ENCODE measurements at regions not wholly inside any gene's neighbourhood (a gene's known extent, or its start where the extent isn't known, plus 50 kb on each side); places are given as distances from the start of the nearest gene placed in this dataset.

GRCh38 chr6:164195942-164196281 is 781.4 kb downstream of the QKI start:
- no peak for DNase-seq

- DNase-seq = no peak
These were observed 780.9 kb downstream of the QKI start for GRCh38 chr6:164195278-164195941.

GRCh38 chr6:164188861-164189260 is 774.3 kb downstream of the QKI start:
- DNase-seq = no peak

DNA sequence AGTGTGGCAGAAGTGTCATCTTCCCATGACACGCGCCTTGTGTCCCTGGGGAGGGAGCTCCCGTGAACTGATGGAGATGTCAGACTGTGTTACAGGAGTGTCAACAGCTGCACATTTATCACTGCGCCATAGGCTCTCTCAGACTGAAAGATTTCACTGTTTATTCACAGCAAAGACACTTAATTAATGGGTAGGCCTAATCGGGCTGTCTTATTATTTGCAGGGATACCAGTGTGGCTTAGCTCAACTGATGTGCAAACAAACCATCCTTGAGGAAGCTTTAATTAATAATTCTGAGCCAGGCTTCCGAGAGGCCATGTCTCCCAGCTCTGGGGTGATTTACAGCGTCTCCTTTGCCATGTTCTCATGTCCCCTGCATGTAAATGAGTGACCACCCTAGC is 771.0 kb downstream of the QKI start:
- no peak for DNase-seq

- no peak for DNase-seq
These were observed 769.9 kb downstream of the QKI start for GRCh38 chr6:164184410-164184809.

DNA sequence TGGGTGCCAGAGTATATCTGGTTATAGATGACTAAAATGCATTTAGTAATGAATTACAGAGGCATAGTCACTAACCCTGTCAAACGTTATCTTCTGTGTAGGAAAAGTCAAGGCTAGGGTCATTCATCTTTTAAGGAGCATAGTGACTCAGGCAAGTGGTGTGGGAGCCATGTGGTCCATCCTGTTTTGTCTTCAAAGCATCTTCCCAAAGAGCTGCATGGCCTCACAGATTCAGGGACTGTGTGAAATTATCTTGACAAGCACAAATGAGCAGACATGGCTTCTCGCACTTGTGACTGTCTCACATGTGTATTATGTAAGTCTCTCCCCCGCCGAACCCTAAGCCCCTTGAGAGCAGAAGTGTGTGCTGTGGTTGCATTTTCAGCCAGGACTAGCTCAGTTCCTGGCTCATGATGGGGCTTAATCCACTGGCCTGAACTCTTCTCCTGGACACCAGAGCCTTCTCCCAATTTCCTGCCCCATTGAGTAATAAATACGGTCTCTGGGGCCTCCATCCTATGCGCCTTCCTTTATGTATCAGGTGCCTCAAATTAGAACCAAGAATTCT is 769.1 kb downstream of the QKI start:
- no peak for DNase-seq

GRCh38 chr6:164178679-164179332 is 764.3 kb downstream of the QKI start:
- DNase-seq = no peak

GRCh38 chr6:164169355-164169754 is 754.8 kb downstream of the QKI start:
- no peak for DNase-seq

GRCh38 chr6:164168595-164168994 is 754.1 kb downstream of the QKI start:
- DNase-seq = no peak

DNA sequence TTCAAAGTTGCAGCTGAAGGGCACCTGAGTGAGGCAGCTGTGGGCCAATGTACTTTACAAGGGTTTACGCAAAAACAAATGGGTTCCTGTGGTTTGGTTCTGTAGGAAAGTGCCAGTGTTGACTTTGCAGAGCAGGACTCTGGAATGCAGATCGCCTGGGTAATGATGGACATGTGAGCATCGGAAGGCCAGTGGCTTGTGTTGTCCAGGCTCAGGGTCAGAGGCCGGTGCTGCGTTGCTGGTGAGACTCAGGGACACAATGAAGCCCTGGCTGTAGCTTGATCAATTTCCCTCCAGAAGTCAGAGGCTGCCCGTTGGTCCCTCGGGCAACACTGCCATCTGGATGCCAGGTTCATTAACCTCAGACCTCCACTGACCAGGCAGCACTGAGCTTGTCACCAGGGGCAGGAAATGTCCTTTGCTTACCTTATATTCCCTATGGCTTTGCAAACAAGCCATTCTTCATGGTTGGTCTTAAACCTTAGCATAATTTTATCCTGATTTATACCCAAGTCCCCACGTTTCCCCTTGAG is 753.4 kb downstream of the QKI start:
- no peak for DNase-seq

DNA sequence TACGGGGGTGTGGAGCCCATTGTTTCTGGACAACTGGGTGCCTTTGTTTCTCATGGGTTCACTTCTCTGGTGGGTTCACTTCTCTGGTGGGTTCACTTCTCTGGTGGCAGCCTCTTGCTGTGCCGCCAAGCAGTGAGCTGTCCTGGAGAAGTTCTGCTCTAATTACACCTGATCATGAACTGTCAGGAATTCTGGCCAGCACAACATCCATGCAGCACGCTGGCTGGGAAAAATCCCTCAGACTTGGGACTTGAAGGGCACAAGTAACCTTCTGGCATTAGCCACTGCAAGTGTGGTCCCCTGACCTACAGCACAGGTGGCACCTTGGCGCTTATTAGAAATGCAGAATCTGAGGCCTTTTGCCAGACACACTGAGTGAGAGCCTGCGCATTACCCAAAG is 752.5 kb downstream of the QKI start:
- no peak for DNase-seq

- DNase-seq = no peak
These were observed 752.0 kb downstream of the QKI start for GRCh38 chr6:164166515-164166914.

DNA sequence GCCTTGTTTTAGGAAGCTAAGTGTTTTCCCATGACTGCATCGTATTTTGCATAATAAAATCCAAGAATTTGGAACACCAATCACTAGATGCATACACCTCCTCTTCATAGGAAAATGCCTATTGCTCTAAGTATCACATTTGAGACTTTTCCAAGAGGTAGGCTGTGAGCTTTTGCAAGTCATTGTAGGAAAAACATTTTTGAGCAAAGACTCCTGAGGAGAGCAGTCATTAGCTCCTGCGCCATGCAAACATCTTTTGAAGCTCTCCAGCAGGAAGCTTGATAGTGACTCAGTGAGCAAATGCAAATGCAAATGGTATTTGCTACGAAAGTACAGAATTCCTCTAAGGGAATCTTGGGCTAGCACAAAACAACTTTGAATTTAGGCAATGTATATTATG is 750.4 kb downstream of the QKI start:
- no peak for DNase-seq

DNA sequence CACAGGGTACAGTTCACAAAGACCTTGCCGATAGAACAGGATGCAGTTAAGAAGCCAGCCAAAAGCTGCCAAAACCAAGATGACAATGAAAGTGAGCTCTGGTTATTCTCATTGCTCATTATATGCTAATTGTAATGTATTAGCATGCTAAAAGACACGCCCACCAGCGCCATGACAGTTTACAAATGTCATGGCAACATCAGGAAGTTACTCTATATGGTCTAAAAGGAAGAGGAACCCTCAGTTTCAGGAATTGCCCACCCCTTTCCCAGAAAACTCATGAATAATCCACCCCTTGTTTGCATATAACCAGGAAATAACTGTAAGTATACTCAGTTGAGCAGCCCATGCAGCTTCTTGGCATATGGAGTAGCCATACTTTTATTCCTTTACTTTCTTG is 748.7 kb downstream of the QKI start:
- no peak for DNase-seq

- no peak for DNase-seq
These were observed 744.5 kb downstream of the QKI start for GRCh38 chr6:164159061-164159460.

- no peak for DNase-seq
These were observed 740.1 kb downstream of the QKI start for GRCh38 chr6:164154588-164154987.

DNA sequence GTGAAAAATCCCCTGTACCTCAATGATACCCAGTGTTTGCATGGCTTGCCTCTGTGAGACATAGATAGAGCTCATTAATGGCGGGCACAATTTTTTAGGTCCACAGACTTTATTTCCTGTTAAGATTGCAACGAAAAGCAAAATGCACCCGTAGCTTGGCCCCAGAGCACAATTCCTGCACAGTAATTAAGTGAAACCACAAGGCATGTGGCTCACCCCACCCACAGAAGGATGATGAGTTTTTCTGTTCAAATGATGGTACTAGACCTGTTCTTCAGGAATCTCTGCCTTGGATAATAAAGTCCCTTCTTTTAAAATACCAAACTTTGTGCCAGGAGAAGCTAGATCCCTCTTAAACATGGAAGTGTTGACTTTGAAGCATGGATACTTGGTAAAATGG is 738.1 kb downstream of the QKI start:
- no peak for DNase-seq

DNA sequence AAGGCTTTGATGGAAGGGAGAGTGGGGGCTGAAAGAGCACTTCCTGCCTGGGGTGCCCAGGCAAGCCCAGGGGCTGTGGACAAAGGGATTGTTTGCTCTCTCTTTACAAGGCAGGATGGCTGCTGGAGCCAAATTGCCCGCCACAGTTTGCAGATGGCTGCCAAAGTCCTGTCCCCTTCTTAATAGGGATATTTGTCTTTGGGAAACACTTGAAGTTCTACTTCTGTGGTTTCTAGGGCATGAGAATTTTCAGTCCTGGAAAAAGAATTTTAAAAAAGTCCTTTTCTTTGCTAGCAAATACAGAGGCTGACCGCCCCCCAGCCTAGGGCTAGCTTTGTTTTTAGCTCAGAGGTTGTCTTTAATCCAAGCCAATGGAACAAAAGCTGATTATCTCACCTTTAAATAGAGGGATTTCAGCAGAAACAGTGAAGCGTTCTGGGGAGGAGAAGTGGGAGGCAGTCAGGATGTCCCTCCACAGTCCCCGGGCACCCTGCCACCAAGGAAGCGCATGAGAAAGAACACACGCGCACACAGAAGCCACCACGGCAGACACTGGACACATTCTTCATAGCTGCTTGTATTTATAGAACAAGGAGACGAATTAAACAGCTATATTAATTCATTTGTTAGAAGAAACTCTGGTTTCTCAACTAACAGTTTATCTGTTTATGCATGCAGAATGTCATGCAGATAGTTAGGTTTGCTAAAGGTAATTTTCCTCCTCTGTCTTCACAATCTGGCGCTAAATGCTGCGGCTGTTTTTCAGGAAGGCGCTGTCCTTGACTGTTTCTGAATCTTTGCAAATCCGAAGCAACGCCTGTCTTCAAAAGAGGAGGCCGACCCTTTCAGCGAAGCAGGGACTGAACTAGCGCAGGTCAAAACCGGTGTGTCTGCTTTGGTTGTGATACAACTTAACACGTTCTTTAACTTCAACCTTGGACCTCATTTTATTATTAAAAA is 736.9 kb downstream of the QKI start:
- peak; percentile 46 for DNase-seq

DNA sequence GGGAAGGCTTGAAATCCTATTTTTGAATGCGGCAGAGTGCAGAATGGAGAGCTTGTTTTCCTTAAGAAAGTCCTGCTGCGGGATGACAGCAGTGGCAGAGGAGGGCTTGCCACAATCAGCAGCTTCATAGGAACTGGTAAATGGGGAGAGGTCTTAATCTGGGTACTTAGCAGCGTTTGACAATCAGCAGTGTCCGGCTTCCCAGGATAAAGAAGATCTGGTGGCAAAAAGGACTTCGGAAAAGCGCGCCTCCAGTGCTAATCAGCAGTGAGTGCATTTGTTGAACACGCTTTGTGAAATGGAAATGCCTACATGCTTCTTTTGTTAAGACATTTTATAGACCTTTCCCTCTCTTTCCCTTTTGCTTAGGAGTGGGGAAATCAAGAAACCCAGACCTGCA is 735.7 kb downstream of the QKI start:
- no peak for DNase-seq

DNA sequence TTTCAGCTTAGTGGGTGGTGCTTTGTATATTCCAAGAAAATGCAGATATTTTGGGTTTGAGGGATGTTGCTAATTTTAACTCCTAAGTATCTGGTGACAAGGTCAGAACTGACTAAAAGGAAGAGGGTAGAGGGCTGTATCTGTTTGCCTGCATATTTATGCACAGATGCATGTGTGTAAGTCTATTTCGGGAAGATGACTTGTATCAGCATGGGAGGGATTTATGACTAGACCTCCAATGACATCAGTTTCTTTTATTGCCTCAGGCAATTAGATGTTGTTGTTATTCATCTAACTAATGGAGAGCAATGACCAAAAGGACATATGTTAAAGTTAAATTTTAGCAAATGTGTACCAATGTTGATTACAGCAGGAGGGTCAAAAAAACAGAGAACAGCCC is 734.3 kb downstream of the QKI start:
- no peak for DNase-seq

DNA sequence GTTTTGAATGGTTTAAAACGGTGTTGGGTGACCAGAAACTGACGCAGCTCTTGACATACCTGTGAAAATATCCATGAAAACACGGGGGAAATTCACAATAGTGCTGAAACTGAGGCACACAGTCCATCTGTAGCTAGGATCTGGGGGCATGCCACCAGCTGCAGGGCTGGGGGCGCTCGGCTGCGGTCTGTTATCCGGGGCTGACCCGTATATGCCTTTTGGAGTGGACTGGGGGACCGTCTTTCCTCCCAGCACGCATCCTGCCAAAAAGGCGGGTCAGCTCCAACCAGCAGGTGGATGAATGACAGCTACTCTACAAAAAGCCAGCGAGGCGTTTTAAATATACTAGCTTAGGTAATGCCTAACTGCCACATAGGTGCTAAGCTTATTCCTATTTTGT is 729.8 kb downstream of the QKI start:
- DNase-seq = no peak

GRCh38 chr6:164142322-164142721 is 727.8 kb downstream of the QKI start:
- DNase-seq = no peak

GRCh38 chr6:164135511-164136132 is 721.1 kb downstream of the QKI start:
- no peak for DNase-seq
